ENCODE measurements at regions not wholly inside any gene's neighbourhood (a gene's known extent, or its start where the extent isn't known, plus 50 kb on each side); places are given as distances from the start of the nearest gene placed in this dataset.

DNA sequence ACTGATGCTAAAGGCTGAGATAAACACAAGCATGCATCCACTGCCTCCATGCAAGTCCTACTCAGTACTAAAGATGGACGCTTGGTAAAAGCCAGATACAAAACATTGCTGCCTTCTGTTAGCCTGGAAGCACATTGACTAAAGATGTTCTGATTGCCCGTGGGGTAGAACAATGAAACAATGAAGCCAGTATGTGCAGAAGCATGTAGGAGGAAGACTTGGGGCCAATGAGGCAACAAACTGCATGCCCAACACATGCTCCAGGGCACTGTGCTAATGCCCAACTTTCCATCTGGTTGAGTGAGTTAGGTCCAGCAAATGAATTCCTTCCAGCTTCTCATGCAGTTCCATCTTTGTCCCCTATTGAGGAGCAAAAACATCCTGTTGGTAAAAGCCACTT, 1245.5 kb downstream of the GATA3 start:
- DNase-seq (ENCODE audit: low read depth in 1 of 2, low spot score in 1 of 2), result no peak
- H3K27me3 ChIP-seq (ENCODE audit: insufficient read depth, poor library complexity, severe bottlenecking), result no peaks in the 10 kb centered on the region
- no peak overlapping the region for H3K27ac ChIP-seq (replicated peaks)
- no peak overlapping the region for H3K4me3 ChIP-seq (replicated peaks; ENCODE audit: insufficient read depth, low read length)
- TF ChIP-seq GABPA (IDR thresholded peaks at IDR 0.05; ENCODE audit: low read depth), result no peak
- no peak for TF ChIP-seq SPI1 (IDR thresholded peaks at IDR 0.05; ENCODE audit: borderline replicate concordance, low read depth)
- TF ChIP-seq CTCF (IDR thresholded peaks at IDR 0.05; ENCODE audit: insufficient read depth, low read length), result no peak
- TF ChIP-seq, protein P1, sequence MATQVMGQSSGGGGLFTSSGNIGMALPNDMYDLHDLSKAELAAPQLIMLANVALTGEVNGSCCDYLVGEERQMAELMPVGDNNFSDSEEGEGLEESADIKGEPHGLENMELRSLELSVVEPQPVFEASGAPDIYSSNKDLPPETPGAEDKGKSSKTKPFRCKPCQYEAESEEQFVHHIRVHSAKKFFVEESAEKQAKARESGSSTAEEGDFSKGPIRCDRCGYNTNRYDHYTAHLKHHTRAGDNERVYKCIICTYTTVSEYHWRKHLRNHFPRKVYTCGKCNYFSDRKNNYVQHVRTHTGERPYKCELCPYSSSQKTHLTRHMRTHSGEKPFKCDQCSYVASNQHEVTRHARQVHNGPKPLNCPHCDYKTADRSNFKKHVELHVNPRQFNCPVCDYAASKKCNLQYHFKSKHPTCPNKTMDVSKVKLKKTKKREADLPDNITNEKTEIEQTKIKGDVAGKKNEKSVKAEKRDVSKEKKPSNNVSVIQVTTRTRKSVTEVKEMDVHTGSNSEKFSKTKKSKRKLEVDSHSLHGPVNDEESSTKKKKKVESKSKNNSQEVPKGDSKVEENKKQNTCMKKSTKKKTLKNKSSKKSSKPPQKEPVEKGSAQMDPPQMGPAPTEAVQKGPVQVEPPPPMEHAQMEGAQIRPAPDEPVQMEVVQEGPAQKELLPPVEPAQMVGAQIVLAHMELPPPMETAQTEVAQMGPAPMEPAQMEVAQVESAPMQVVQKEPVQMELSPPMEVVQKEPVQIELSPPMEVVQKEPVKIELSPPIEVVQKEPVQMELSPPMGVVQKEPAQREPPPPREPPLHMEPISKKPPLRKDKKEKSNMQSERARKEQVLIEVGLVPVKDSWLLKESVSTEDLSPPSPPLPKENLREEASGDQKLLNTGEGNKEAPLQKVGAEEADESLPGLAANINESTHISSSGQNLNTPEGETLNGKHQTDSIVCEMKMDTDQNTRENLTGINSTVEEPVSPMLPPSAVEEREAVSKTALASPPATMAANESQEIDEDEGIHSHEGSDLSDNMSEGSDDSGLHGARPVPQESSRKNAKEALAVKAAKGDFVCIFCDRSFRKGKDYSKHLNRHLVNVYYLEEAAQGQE (IDR thresholded peaks at IDR 0.05; ENCODE audit: insufficient replicate concordance, low read depth), result no peak
- TF ChIP-seq POLR2AphosphoS5 (IDR thresholded peaks at IDR 0.05; ENCODE audit: low read depth), result no peak

GRCh38 chr10:9301148-9301547, 1246.7 kb downstream of the GATA3 start:
- Histone ChIP-seq H3K4me3 (replicated peaks; ENCODE audit: insufficient read depth, low read length) (no peak overlapping the region), H3K27me3 (ENCODE audit: insufficient read depth, poor library complexity, severe bottlenecking) (no peaks in the 10 kb centered on the region), H3K27ac (replicated peaks) (no peak overlapping the region)
- TF ChIP-seq GABPA (IDR thresholded peaks at IDR 0.05; ENCODE audit: low read depth), result no peak
- no peak for TF ChIP-seq SPI1 (IDR thresholded peaks at IDR 0.05; ENCODE audit: borderline replicate concordance, low read depth)
- no peak for TF ChIP-seq CTCF (IDR thresholded peaks at IDR 0.05; ENCODE audit: insufficient read depth, low read length)
- TF ChIP-seq, protein P1 (IDR thresholded peaks at IDR 0.05; ENCODE audit: insufficient replicate concordance, low read depth), result no peak
- no peak for TF ChIP-seq POLR2AphosphoS5 (IDR thresholded peaks at IDR 0.05; ENCODE audit: low read depth)
- DNase-seq (ENCODE audit: low read depth in 1 of 2, low spot score in 1 of 2), result no peak

- DNase-seq (ENCODE audit: low read depth in 1 of 2, low spot score in 1 of 2), result no peak
- TF ChIP-seq GABPA (IDR thresholded peaks at IDR 0.05; ENCODE audit: low read depth) (no peak), POLR2AphosphoS5 (IDR thresholded peaks at IDR 0.05; ENCODE audit: low read depth) (no peak), SPI1 (IDR thresholded peaks at IDR 0.05; ENCODE audit: borderline replicate concordance, low read depth) (no peak), CTCF (IDR thresholded peaks at IDR 0.05; ENCODE audit: insufficient read depth, low read length) (no peak)
- TF ChIP-seq, protein P1 (IDR thresholded peaks at IDR 0.05; ENCODE audit: insufficient replicate concordance, low read depth), result no peak
- no peak overlapping the region for H3K27ac ChIP-seq (replicated peaks)
Measured at GRCh38 chr10:9301554-9301953, 1247.1 kb downstream of the GATA3 start.

More at GRCh38 chr10:9301554-9301953, 1247.1 kb downstream of the GATA3 start:
- Histone ChIP-seq H3K27me3 (ENCODE audit: insufficient read depth, poor library complexity, severe bottlenecking) (no peaks in the 10 kb centered on the region), H3K4me3 (replicated peaks; ENCODE audit: insufficient read depth, low read length) (no peak overlapping the region)

Data from HL-60 (cell line).